HL-60 (cell line): ENCODE measurements at regions not wholly inside any gene's neighbourhood (a gene's known extent, or its start where the extent isn't known, plus 50 kb on each side); places are given as distances from the start of the nearest gene placed in this dataset.

ENCODE experiments used
- CTCF ChIP-seq: IDR thresholded peaks from one replicate; pipeline ENCODE4 v1.5.1; 2011; ENCODE audit warnings: low read length, control low read depth, inconsistent platforms; ENCODE audit not compliant: insufficient read depth
- POLR2AphosphoS5 ChIP-seq: IDR thresholded peaks from 2 replicates; pipeline ENCODE4 v1.6.1; 2012; ENCODE audit warnings: low read depth

DNA sequence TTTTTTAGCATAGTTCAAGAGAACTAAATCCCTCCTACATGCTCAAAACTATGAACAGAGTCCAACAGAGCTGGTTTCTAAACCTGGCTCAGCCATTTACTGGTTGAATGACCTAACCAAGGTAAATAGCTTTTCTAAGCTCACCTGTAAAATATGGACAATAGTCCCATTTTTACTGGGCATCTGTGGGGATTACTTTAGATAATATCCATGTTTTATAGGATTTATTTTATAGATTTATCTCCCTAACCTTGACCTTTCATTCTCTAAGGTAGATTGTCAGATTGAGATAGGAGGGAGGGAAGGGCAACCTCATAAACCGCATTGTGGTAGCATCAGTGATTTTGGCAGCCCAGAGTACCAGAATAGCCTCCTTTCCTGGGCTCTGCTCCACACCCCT, 178.5 kb upstream of the TOX3 start:
- TF ChIP-seq CTCF (no peak), POLR2AphosphoS5 (no peak)
